Cardiac muscle cell (in vitro differentiated cells and primary cell): ENCODE measurements at regions not wholly inside any gene's neighbourhood (a gene's known extent, or its start where the extent isn't known, plus 50 kb on each side); places are given as distances from the start of the nearest gene placed in this dataset.

Source experiments
- DNase-seq, 2 donors: peaks; one replicate each; pipeline versions ENCODE4 v3.0.0 to v3.0.0-alpha.2; 2010 to 2017; ENCODE audit warnings: low read depth in 1 of 2, low spot score in 1 of 2
- H3K27ac ChIP-seq: fragments of 200-600 bp; sonication (generic); 2 replicates; pipeline ENCODE4 v1.5.1; 2016
- H3K27me3 ChIP-seq: fragments of 200-600 bp; sonication (generic); 2 replicates; pipeline ENCODE4 v1.6.0; 2016; ENCODE audit warnings: control low read depth
- H3K36me3 ChIP-seq: fragments of 200-600 bp; sonication (generic); 2 replicates; pipeline ENCODE4 v1.5.1; 2016; ENCODE audit warnings: control low read depth
- H3K4me1 ChIP-seq: fragments of 200-600 bp; sonication (generic); 2 replicates; pipeline ENCODE4 v1.8.1; 2017; ENCODE audit warnings: low read depth, mild to moderate bottlenecking, mixed run types
- H3K4me3 ChIP-seq: fragments of 200-600 bp; sonication (generic); 2 replicates; pipeline ENCODE4 v1.5.1; 2016; ENCODE audit warnings: mild to moderate bottlenecking
- H3K9me3 ChIP-seq: fragments of 200-600 bp; sonication (generic); 2 replicates; pipeline ENCODE4 v1.5.1; 2017; ENCODE audit warnings: low read depth, mild to moderate bottlenecking, control low read depth
- CTCF ChIP-seq: IDR thresholded peaks from 2 replicates; pipeline ENCODE4 v1.5.1; 2012; ENCODE audit warnings: low read depth, mild to moderate bottlenecking, low read length

- Histone ChIP-seq H3K27me3 (no peaks in the 10 kb centered on the region), H3K4me3 (no peak overlapping the region), H3K36me3 (no peaks in the 10 kb centered on the region), H3K9me3 (no peaks in the 10 kb centered on the region), H3K4me1 (peaks cover 5% of the 10 kb centered on the region), H3K27ac (no peak overlapping the region)
- peak; percentile 29 to 67 for DNase-seq
- TF ChIP-seq CTCF, result no peak
These were observed 170.5 kb downstream of the NDUFA12 start for GRCh38 chr12:94832780-94833681.

GRCh38 chr12:94832105-94832504 is 171.4 kb downstream of the NDUFA12 start:
- peaks cover 5% of the 10 kb centered on the region for H3K4me1 ChIP-seq
- DNase-seq, result no peak
- no peak for TF ChIP-seq CTCF
- H3K4me3 ChIP-seq, result no peak overlapping the region
- no peak overlapping the region for H3K27ac ChIP-seq
- no peaks in the 10 kb centered on the region for H3K27me3 ChIP-seq
- no peaks in the 10 kb centered on the region for H3K9me3 ChIP-seq
- no peaks in the 10 kb centered on the region for H3K36me3 ChIP-seq

DNA sequence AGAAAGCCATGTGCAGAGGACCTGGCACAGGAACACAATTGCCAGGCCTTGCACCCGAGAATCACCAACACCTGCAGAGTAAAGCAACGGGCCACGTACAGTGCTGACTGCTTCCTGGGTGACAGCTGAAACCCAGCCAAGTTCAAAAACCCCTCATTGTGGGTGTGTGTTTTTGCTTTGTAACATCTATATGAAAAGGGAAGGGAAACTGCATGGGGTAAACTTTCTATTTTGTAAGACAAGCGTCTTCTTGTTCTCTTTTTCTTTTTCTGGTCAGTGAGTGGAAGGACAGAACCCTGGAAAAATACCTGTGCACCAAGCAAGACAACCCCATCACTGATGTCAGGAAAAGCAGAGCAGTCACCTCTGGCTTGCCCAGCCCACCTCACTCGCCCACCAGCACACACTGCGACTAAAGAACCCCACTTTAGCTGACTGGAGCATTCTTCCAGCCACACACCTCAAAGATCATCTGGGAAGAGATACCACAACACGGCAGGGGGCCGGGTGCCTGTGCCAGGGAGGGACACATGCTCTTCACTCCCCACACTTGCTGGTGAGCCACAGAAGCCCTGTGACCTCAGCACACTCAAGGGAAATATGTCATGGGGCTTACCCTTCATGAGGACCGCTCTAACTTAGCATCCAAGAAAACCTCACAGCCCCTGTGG is 172.3 kb downstream of the NDUFA12 start:
- Histone ChIP-seq H3K4me1 (peaks cover 5% of the 10 kb centered on the region), H3K4me3 (no peak overlapping the region), H3K9me3 (no peaks in the 10 kb centered on the region), H3K27ac (no peak overlapping the region), H3K36me3 (no peaks in the 10 kb centered on the region), H3K27me3 (no peaks in the 10 kb centered on the region)
- no peak for DNase-seq
- no peak for TF ChIP-seq CTCF

DNA sequence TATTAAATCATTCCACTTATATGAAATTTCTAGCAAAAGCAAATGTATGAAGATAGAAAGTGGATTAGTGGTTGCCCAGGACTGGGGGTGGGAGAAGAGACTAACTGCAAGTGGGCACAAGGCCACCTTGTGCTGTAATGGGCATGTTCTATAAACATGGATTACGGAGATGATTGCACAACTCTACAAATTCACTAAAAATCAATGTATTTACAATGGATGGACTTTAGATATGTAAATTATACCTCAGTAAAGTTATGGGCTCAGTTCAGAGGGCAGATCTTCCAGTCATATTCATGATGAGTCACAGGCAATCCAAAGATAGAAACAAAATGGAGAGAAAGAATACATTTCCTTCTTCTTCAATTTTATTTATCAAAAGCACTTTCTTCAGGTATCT is 173.9 kb downstream of the NDUFA12 start:
- Histone ChIP-seq H3K27ac (no peak overlapping the region), H3K9me3 (no peaks in the 10 kb centered on the region), H3K27me3 (no peaks in the 10 kb centered on the region), H3K4me1 (peaks cover 5% of the 10 kb centered on the region), H3K36me3 (no peaks in the 10 kb centered on the region), H3K4me3 (no peak overlapping the region)
- DNase-seq, result no peak
- TF ChIP-seq CTCF, result no peak

GRCh38 chr12:94819011-94819410 is 168.7 kb upstream of the TMCC3 start:
- H3K27me3 ChIP-seq, result no peaks in the 10 kb centered on the region
- no peak overlapping the region for H3K27ac ChIP-seq
- H3K36me3 ChIP-seq, result no peaks in the 10 kb centered on the region
- DNase-seq, result no peak
- TF ChIP-seq CTCF, result no peak
- no peaks in the 10 kb centered on the region for H3K4me1 ChIP-seq
- H3K4me3 ChIP-seq, result no peak overlapping the region
- H3K9me3 ChIP-seq, result no peaks in the 10 kb centered on the region
